Gastrocnemius medialis (tissue), 4 donors: ENCODE measurements at regions not wholly inside any gene's neighbourhood (a gene's known extent, or its start where the extent isn't known, plus 50 kb on each side); places are given as distances from the start of the nearest gene placed in this dataset.

ENCODE experiments used
- POLR2A ChIP-seq, 2 donors: fragments of 450-650 bp; IDR thresholded peaks; one replicate each; pipeline ENCODE4 v1.6.1; 2017; ENCODE audit warnings: antibody characterized with exemption in 2 of 2, mild to moderate bottlenecking in 2 of 2, moderate library complexity in 2 of 2
- TF ChIP-seq, protein P1 (sequence below), 5 experiments: fragments of 450-650 bp in 3 of 5; fragments of 200-600 bp in 2 of 5; sonication (generic) in 2 of 5; IDR thresholded peaks in 4 of 5; conservative IDR thresholded peaks in 1 of 5; 1 replicate in 4 of 5; 2 replicates in 1 of 5; pipeline ENCODE4 v1.5.1; 2016 to 2019; ENCODE audit warnings: antibody characterized with exemption in 5 of 5, mild to moderate bottlenecking in 3 of 5, moderate library complexity in 3 of 5

GRCh38 chr2:234344012-234344411 lies 152.9 kb downstream of the ARL4C start:
- TF ChIP-seq, protein P1, sequence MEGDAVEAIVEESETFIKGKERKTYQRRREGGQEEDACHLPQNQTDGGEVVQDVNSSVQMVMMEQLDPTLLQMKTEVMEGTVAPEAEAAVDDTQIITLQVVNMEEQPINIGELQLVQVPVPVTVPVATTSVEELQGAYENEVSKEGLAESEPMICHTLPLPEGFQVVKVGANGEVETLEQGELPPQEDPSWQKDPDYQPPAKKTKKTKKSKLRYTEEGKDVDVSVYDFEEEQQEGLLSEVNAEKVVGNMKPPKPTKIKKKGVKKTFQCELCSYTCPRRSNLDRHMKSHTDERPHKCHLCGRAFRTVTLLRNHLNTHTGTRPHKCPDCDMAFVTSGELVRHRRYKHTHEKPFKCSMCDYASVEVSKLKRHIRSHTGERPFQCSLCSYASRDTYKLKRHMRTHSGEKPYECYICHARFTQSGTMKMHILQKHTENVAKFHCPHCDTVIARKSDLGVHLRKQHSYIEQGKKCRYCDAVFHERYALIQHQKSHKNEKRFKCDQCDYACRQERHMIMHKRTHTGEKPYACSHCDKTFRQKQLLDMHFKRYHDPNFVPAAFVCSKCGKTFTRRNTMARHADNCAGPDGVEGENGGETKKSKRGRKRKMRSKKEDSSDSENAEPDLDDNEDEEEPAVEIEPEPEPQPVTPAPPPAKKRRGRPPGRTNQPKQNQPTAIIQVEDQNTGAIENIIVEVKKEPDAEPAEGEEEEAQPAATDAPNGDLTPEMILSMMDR (IDR thresholded peaks at IDR 0.05 in 4 of 5, conservative IDR thresholded peaks at IDR 0.05 in 1 of 5): no peak
- no peak for TF ChIP-seq POLR2A (IDR thresholded peaks at IDR 0.05)
